ENCODE measurements at regions not wholly inside any gene's neighbourhood (a gene's known extent, or its start where the extent isn't known, plus 50 kb on each side); places are given as distances from the start of the nearest gene placed in this dataset.

DNA sequence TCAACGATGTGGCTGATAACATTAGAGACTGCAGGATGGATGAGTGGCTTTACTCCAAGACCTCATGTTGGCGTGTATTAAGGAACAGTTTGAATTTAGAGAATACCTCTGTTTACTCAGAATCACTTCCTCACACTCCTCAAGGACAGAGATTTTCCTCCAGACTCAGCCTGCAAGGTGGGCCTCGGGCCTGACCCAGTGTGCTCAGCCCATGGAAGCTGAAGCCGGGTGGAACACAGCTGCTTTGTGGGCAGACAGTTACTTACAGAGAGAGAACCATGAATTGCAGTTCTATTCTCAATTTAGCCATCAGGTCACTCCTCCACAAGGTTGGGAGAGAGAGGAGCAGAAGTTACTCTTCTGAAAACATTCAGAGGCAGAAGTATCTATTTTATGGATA lies 135.8 kb downstream of the SNX19 start:
- no peak for DNase-seq

DNA sequence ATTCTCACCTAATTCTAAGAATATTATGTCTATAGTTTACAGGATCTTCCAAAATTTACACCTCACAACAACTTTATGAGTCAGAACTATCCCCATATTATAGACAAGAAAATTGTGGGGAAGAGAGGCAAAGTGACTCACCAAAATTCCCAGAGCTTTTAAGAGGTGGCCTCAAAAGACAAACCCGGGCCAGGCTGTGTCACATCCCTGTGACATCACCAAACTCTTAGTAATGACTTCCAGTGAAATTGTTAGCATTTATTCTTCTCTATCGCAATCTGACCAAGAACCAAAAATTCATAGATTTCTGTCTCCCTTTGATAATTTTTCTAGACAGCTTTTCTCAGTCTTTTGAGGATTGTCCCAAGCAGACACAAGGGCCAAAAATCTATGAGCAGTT lies 134.3 kb downstream of the SNX19 start:
- DNase-seq, result no peak

DNA sequence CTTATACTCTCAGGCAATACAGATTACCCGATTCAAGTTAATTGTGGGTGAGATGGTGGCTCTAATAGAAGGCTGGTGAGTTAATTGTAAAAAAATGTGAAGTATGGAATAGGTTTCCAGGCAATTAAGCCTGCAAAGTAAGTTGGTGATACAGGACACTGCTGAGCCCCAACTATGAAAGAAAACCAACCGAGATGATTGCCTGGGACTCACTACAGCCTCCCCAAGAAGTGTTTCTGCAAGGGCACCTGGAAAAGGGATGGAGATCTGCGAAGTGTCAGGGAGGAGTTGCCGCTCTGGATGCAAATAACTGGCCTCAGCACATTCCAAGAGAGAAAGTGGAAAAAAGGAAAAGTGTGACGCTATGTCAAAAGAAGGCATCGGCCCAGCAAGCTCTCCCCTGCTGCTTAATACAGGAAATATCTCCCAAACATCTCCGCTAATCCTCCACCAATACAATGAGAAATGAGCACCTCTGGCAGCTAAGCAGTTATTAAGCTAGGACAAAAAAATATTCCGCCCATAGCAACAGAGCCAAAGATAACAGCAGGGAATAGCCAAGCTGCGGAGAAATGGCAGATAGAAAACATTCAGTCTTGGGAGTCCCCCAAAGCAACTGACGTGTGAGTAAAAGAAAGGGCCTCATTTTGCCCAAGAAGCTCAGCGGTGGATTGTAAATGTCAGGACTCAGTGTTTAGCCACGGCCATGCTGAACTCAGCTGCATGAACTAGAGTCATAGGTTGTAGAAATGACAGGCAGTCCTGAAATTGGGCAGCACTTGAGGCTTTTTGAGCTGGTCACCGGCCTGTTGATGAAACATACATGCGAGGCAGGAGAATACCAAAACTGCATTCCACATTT lies 133.7 kb downstream of the SNX19 start:
- DNase-seq, result no peak

DNA sequence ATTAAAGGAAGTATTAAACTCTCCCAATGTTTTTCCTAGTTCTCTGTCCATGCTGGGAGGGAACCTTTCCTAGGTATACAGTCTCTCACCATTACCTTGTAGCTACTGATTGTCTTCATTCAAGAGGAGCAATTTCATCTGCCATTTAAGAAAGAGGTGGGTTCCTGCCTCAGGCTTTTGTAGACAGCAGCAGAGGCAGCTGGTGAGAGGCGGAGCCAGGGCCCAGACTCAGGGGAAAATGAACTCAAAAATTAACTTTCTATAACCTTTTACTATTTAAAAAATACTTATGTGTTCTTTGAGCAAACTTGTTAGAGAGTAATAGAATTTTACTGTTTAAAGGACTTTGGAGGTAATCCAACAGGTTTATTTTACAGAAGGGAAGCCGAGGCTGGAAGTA lies 133.0 kb downstream of the SNX19 start:
- DNase-seq, result no peak

DNA sequence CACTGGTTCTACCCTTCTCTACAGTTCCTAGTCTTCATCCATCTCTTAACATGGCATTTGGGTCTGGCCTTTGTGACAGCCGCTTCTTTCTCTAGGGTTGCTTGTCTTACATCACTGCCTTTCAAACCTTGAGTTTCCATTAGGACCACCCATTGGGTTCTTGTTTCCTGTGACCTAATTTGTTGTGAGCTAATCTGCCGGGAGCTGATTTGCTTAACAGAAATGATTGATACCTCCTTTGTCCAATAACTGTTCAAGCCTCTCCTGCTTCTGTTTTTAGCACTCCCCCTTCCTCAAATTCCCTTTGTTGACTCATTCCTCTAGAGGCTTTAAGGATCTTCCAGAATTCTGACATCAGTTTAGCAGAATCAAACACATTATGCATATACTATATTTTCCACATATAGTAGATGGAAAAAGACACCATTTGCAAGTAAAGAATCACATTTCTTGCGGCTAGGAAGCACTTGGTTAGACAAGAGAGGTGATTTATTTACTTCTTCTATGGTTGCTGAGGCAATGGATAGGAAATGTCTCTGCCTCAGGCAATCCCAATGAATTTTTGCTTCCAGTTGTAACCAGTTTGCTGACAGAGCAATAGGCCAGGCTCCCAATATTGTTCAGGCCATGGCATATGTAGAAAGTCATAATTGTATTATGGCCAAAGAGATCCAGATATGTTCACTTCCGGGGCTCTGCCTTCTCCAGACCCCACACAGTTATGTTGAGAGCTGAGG lies 130.7 kb downstream of the SNX19 start:
- no peak for DNase-seq

DNA sequence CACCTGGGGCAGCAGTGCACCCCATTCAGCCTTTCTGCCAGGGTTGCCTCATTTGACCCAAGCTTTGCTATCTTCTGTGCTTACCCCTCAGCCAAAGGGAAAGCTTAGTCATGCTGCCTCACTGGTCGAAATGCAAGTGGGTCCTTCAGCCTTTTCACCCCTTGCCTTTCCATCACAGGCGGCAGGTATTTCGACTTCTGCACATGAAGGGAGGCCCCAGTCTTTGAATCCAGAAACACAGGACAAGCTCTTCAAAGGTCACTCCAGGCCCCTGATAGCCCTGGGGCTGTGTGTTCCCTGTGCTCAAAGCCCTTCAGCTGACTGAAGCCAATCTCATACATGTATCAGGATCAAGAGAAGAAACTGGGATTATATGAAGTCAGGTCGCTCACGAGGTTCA lies 129.7 kb downstream of the SNX19 start:
- no peak for DNase-seq

DNA sequence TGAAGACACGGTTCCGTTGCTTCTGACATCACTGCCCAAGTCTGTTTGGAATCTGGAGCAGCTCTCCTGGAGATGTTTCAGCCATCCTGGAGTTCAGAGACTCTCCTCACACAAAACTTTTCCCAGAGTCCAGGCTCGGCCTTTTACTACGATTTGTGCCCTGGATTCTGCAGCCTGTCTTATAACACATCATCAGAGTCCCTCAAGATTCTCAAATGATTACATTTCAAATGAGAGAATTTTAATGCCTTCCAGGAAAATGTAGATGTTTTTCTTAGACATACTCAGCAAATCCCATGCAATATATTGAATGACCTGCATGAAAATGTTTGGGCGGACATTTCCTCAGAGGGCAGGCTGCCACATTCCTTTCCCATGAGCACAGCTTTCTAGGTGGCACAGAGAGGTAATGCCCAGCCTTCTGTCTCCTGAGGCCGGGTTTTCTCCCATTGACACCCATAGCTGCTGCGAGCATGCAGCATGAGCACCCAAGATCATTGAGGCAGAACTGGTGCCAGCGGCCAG lies 129.1 kb downstream of the SNX19 start:
- DNase-seq, result no peak

DNA sequence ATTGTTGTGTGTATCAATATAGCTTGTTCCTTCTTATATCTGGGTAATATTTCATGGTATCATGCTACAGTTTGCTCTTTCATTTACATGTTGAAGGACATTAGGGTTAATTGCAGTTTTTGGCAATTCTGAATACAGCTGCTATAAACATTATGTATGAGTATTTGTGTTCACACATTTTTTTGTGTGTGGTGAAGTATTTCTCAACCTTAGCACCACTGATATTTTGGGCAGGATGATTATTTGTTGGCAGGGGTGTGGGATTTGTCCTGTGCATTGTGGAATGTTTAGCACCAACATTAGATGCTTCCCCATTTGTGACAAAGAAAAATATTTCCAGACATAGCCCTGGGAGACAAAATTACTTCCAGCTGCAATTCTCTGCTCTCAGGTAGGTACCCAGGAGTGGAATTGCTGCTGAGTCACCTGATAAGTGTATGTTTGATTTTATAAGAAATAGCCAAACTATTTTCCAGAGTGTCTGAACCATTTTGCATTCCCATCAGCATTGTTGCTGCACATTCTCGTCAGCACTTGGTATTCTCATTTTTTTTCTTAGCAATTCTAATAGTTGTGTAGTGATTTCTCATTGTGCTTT lies 128.2 kb downstream of the SNX19 start:
- DNase-seq, result no peak

DNA sequence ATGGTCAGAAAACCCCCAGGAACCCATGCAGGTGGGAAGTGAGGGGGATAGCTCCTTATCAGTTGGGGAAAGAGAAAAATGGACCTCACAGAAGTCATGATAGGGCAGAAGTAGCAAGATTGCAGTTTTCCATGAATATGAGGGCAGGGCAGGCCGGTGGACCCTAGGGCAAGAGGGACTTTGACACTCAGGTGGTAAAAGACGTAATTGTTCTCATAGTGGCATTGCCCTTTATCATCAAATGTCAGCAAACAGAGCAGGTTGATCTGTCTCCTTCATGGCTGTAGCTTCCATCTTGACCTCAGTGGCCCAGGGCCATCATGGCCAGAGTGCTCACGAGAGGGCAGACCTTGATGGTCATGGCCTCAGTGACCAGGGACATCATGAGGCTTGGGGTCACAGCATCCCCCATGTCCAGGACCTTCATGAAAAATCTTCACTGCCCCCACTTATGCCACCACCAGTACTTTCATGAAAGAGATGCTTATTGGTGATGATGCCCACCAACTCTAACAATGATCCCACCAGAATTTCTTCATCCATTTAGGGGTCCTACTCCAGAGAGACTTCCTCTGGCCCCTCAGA lies 127.1 kb downstream of the SNX19 start:
- DNase-seq, result no peak

DNA sequence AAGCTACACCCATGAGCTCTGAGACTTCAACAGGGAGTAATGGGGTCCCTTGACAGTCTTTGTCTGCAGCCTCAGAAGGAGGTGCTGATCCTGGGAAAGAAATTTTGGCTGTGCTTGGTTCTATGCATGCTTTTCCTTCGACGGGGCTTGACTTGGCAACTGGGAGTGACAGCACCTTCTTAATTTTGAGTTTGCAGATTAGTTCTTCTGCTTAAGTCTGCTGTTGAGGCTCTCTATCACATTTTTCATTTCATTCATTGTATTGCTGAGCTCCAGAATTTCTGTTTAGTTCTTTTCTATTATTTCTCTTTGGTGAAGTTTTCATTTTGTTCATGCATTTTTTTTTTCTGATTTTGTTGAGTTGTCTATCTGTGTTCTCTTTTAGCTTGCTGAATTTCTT lies 125.6 kb downstream of the SNX19 start:
- no peak for DNase-seq

DNA sequence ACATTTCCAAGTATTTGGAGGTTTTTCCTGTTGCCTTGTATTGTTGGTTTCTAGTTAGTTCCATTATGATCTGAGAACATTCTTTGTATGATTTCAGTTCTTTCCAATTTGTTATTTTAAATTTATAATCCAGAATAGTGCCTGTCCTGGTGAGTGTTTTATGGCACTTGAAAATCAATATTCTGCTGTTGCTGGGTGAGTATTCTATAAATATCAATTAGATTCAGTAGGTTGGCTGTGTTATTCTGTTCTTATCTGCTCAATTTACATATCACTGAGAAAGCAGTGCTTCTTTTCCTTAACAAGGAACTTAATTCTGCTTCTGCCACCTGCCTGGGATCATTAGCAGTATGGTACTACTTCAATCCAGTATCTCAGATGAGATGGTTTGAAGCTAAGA lies 123.5 kb downstream of the SNX19 start:
- DNase-seq, result no peak

DNA sequence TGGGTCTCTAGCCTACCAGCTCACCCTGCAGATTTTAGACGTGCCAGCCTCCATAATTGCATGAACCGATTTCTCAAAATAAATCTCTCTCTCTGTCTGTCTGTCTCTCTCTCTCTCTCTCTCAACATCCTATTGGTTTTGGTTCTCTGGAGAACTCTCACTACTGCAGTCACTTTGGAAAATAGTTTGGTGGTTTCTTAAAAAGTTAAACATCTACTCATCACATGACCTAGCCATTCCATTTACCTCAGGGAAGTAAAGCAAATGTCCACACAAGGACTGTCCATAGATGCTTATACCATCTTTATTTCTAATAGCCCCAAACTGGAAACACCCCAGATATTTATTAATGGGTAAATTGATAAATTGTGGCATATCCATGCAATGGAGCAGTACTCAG lies 119.5 kb downstream of the SNX19 start:
- DNase-seq, result no peak

DNA sequence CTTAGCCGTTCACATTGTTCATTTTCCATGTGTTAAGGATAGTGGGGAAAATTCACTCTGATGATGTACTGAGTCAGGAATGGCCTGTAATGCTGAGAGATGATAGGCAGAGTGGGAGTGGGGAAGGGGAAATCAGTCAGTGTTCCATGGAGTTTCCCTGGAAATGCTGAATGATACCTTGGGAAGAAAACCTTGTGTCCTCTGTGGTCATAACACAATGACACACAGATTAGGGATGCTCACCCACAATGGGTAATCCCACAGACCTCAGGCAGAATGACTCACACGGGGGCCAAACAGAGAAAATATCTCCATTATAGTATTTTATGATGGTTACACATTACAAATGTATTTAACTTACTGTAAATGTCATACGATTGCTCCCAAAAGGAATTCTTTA lies 118.0 kb downstream of the SNX19 start:
- no peak for DNase-seq

DNA sequence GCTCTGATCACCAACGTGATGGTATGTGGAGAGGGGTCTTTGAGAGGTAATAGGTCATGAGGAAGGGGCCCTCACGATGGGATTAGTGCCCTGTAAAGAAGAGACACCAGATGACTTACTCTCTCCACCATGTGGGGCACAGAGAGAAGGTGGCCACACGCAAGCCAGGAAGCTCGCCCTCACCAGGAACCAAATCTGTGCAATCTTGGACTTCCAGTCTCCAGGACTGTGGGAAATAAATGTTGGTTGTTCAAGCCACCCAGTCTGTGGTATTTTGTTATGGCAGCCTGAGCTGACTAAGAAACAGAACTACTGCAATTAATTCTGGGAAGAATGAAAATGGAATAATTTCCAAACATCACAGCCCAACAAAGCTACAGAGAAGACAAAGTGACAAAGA lies 117.5 kb downstream of the SNX19 start:
- no peak for DNase-seq

DNA sequence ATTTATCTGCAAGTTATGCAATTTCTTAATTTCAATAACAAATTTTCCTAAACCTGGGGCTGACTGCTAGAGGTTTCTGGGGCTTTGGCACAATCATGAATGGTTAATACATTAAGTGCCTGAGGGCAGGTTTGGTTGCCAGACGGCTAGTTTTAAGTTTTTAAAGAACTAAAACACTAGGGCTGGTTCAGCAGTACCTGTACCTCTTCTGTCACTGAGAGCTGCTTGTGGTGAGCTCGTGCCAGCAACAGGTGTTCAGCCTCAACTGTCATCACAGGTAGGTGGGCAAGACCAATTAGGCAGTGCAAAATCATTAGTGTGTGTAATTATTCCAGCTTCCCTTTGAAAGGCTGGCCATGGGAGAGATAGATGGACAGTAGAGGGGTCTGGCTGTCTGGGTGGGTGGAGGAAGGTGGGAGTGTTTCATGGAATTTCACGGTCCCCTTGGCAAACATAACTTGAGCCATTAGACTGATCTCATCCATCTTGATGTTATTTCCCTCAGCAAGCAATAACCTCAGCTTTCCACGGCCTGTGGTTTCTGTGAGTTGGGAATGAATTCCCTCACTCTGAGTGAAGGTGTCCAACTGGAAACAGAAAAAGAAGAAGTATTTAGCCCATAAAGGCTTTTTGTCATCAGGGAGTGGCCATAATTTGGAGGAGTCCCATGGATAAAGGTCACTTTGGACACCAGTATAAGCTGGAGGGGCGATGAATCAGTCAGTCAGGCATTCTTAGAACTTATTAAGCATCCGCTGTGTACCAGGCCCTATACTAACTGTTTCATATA lies 114.8 kb downstream of the SNX19 start:
- no peak for DNase-seq

DNA sequence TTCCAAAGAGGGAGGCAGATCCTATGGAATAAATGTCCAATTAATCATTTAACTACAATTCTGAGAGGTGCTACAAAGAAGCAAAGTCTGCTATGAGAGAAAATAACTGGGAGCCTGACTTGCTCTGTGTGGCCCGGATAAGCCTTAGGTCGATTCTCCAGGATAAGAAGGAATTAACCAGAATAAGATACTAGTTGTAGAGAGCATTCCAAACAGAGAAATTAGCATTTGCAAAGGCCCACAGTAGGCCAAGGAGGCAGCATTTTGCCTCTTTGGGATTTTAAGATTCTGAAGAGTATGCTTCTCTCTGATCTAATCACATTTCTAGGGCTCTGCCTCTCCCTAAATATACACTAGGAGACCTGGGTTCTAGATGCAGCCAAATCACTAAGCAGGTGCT lies 113.7 kb downstream of the SNX19 start:
- no peak for DNase-seq

DNA sequence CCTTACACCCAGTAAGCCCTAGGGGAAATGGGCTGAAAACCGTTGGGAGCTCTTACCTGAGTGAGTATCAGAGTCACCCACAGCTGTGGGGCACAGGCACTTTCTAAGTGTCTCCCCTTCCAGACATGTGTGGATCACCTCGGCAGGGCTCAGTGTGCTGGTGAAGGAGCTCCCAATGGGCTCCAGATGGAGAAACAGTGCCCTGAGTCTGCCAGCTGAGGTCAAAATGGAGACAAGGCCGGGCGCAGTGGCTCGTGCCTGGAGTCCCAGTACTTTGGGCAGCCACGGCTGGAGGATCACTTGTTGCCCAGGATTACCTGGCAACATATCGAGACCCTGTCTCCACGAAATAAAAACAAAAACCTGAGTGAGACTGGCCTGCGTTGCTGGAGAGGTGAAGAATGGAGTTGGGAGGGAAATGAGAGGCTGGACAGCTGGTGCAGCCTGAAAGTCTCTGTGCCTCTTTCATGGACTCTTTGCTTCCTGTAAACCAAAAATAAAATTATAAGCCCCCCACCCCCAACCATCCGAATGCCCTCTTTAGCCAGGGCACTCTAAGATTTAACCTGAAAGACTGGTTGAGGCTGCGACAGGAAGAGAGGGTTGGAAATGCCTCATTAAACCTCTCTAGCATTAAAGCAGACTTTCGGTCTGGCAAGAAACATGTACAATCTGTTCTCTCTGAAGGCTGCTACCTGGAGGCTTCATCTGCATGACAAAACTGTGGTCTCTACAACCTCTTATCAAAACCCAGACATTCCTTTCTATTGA lies 111.8 kb downstream of the SNX19 start:
- no peak for DNase-seq

DNA sequence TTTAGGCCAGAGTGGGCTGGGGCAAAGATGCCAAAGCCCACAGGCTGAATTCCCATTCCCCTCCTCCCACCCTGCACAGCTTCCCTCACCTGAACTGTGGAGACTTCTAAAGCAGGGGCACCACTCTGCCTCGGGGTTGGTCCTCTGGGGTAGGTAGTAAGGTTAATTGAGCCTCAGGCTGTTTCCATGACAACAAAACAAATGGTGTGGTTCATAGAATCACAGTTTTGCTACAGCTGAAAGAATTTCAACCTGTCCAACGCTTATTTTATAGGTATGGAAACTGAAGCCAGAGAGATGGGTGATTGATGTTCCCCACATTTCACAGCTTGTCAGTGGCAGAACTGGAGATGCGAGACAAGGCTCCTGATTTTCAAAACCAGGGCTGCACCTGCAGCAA lies 109.5 kb downstream of the SNX19 start:
- DNase-seq, result no peak

DNA sequence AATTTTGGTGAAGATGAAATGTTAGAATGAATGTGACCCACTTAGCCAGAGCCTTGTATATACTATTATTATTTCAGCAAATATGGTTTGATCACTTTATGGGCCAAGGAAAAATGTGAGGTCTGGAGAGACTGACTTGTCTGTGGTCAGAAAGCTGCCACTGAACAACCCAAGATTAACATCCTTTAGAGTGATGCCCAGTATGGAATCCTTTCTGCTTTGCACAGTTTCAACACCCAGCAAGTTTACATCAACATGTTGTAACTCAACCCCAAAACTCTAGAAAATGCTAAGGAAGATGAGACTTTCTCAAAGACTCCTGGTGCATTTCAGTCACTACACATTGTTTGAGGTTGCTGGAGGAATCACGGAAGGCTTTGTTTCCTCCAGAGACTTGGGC lies 107.7 kb downstream of the SNX19 start:
- DNase-seq, result no peak

DNA sequence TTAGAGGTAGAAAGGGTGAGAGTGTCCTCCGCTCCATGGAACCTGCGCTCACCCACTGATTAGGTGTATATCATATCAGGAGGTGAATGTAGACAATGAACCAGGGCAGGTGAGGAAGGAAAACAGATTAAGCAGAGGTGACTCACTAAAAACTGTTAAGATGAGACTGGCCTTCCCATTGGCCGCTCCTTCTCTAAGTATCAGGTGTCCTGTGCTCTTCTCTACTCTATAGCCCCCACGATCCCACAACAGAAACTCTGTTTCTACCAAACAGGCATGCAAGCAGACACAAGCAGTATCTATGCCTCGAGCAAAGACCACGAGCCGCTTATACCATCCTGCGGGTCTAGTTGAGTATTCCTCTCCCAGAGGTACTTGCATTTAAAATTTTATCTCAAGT lies 103.1 kb downstream of the SNX19 start:
- no peak for DNase-seq

DNA sequence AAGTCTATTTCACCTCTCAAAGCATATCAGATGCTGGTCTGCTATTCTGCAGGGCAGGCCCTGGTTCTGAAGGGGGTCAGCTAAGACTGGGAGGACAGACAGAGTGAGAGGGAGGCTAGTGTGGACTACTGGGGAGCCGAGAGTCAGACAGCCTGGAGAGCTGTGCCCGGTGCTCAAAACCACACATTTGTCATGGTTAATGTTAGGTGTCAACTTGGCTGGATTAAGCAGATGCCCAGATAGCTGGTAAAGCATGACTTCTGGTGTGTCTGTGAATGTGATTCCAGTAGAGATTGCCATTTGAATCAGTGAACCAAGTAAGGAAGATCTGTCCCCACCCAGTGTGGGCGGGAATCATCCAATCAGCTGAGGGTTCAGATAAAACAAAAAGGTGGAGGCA lies 102.6 kb downstream of the SNX19 start:
- DNase-seq, result no peak
